ENCODE measurements at regions not wholly inside any gene's neighbourhood (a gene's known extent, or its start where the extent isn't known, plus 50 kb on each side); places are given as distances from the start of the nearest gene placed in this dataset.

DNA sequence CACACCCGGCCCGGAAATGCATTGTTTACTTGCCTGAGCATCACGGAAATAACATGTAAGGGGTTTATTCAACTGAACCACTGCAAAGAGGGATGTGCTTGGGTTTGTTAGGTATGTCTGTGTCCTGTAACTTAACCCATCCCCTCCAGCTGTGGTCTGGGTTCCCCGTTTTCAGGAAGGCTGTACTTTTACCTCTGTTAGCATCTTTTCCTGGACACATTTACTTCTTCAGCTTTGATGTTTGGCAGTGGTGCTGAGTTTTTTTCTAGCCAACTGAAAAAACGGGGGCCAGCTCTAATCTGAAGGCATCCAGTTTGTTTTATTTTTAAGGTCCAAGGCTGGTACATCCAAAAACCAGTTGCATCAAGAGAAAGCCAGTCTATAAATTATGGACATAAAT is 561.8 kb downstream of the BNC2 start:
- ChIA-PET POLR2A (no interaction called here), CTCF (no interaction called here)
- no TSS peak for BruUV-seq (replicated peaks)
- H3K9me3 ChIP-seq (ENCODE audit: control insufficient read depth, insufficient read depth, low read depth, low read length) = no peaks in the 10 kb centered on the region
- in situ Hi-C loops (cut with HindIII; ENCODE audit: low pct_unique_long_range_greater_than_20kb, low sequenced_read_pairs) (no loop called here), intact Hi-C loops (cut with micrococcal nuclease; ENCODE audit: unreplicated experiment) (no loop called here)
- no peak overlapping the region for H3K4me3 ChIP-seq (ENCODE audit: low read depth in 2 of 2, low read length in 2 of 2)
- DNase-seq (ENCODE audit: low read depth, low spot score) (no peak), ATAC-seq (no peak)
- H3K27me3 ChIP-seq (ENCODE audit: control insufficient read depth, insufficient read depth, low read length) = no peaks in the 10 kb centered on the region
- no peaks in the 10 kb centered on the region for H3K4me1 ChIP-seq (ENCODE audit: control insufficient read depth, insufficient read depth, low read length)
- H3K36me3 ChIP-seq (ENCODE audit: control insufficient read depth, insufficient read depth, low read length) = no peaks in the 10 kb centered on the region
- H3K27ac ChIP-seq (ENCODE audit: low read length) = no peak overlapping the region
- TF ChIP-seq SIN3A (IDR thresholded peaks at IDR 0.05; ENCODE audit: borderline replicate concordance, insufficient read depth, low read depth, low read length) (no peak), POLR2AphosphoS5 (IDR thresholded peaks at IDR 0.05; ENCODE audit: low read depth, low read length) (no peak), TCF7L2 (IDR thresholded peaks at IDR 0.05; ENCODE audit: low read depth, low read length) (no peak)
- TF ChIP-seq, protein P1, sequence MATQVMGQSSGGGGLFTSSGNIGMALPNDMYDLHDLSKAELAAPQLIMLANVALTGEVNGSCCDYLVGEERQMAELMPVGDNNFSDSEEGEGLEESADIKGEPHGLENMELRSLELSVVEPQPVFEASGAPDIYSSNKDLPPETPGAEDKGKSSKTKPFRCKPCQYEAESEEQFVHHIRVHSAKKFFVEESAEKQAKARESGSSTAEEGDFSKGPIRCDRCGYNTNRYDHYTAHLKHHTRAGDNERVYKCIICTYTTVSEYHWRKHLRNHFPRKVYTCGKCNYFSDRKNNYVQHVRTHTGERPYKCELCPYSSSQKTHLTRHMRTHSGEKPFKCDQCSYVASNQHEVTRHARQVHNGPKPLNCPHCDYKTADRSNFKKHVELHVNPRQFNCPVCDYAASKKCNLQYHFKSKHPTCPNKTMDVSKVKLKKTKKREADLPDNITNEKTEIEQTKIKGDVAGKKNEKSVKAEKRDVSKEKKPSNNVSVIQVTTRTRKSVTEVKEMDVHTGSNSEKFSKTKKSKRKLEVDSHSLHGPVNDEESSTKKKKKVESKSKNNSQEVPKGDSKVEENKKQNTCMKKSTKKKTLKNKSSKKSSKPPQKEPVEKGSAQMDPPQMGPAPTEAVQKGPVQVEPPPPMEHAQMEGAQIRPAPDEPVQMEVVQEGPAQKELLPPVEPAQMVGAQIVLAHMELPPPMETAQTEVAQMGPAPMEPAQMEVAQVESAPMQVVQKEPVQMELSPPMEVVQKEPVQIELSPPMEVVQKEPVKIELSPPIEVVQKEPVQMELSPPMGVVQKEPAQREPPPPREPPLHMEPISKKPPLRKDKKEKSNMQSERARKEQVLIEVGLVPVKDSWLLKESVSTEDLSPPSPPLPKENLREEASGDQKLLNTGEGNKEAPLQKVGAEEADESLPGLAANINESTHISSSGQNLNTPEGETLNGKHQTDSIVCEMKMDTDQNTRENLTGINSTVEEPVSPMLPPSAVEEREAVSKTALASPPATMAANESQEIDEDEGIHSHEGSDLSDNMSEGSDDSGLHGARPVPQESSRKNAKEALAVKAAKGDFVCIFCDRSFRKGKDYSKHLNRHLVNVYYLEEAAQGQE (IDR thresholded peaks at IDR 0.05; ENCODE audit: insufficient read depth in 1 of 2, low read depth in 2 of 2, low read length in 1 of 2) = no peak
- TF ChIP-seq, protein P2, sequence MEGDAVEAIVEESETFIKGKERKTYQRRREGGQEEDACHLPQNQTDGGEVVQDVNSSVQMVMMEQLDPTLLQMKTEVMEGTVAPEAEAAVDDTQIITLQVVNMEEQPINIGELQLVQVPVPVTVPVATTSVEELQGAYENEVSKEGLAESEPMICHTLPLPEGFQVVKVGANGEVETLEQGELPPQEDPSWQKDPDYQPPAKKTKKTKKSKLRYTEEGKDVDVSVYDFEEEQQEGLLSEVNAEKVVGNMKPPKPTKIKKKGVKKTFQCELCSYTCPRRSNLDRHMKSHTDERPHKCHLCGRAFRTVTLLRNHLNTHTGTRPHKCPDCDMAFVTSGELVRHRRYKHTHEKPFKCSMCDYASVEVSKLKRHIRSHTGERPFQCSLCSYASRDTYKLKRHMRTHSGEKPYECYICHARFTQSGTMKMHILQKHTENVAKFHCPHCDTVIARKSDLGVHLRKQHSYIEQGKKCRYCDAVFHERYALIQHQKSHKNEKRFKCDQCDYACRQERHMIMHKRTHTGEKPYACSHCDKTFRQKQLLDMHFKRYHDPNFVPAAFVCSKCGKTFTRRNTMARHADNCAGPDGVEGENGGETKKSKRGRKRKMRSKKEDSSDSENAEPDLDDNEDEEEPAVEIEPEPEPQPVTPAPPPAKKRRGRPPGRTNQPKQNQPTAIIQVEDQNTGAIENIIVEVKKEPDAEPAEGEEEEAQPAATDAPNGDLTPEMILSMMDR (IDR thresholded peaks at IDR 0.05) = no peak

DNA sequence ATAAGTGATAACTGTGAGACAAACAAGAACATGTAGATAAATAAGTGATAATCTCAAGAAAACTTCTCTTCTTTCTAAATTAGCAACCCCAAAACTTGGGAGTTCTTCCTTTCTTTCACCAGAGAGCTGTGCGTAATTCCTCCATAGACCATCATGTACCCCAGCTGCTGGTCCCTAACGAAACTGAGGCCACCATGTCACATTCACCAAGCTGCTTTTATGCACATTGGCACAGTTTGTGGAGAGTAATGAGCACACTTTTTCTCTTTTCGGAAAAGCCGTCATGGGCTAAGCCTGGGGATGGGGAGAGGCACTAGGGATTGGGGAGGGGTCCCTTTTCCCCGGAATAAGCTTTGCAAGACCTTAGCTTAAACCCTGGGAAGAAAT is 561.4 kb downstream of the BNC2 start:
- intact Hi-C loops (cut with micrococcal nuclease; ENCODE audit: unreplicated experiment) (no loop called here), in situ Hi-C loops (cut with HindIII; ENCODE audit: low pct_unique_long_range_greater_than_20kb, low sequenced_read_pairs) (no loop called here)
- BruUV-seq (replicated peaks) = no TSS peak
- Histone ChIP-seq H3K36me3 (ENCODE audit: control insufficient read depth, insufficient read depth, low read length) (no peaks in the 10 kb centered on the region), H3K27me3 (ENCODE audit: control insufficient read depth, insufficient read depth, low read length) (no peaks in the 10 kb centered on the region), H3K4me1 (ENCODE audit: control insufficient read depth, insufficient read depth, low read length) (no peaks in the 10 kb centered on the region), H3K9me3 (ENCODE audit: control insufficient read depth, insufficient read depth, low read depth, low read length) (no peaks in the 10 kb centered on the region), H3K4me3 (ENCODE audit: low read depth in 2 of 2, low read length in 2 of 2) (no peak overlapping the region), H3K27ac (ENCODE audit: low read length) (no peak overlapping the region)
- TF ChIP-seq, protein P2 (IDR thresholded peaks at IDR 0.05) = no peak
- TF ChIP-seq SIN3A (IDR thresholded peaks at IDR 0.05; ENCODE audit: borderline replicate concordance, insufficient read depth, low read depth, low read length) = no peak
- no peak for TF ChIP-seq POLR2AphosphoS5 (IDR thresholded peaks at IDR 0.05; ENCODE audit: low read depth, low read length)
- TF ChIP-seq TCF7L2 (IDR thresholded peaks at IDR 0.05; ENCODE audit: low read depth, low read length) = no peak
- TF ChIP-seq, protein P1 (IDR thresholded peaks at IDR 0.05; ENCODE audit: insufficient read depth in 1 of 2, low read depth in 2 of 2, low read length in 1 of 2) = no peak
- POLR2A ChIA-PET = no interaction called here
- DNase-seq (ENCODE audit: low read depth, low spot score) = no peak
- CTCF ChIA-PET = no interaction called here
- ATAC-seq = no peak
